Cardiac muscle cell (in vitro differentiated cells and primary cell): ENCODE measurements at regions not wholly inside any gene's neighbourhood (a gene's known extent, or its start where the extent isn't known, plus 50 kb on each side); places are given as distances from the start of the nearest gene placed in this dataset.

Experiments used
- DNase-seq, 2 donors: peaks; one replicate each; pipeline versions ENCODE4 v3.0.0 to v3.0.0-alpha.2; 2010 to 2017; ENCODE audit warnings: low read depth in 1 of 2, low spot score in 1 of 2
- H3K27ac ChIP-seq: fragments of 200-600 bp; sonication (generic); 2 replicates; pipeline ENCODE4 v1.5.1; 2016
- H3K27me3 ChIP-seq: fragments of 200-600 bp; sonication (generic); 2 replicates; pipeline ENCODE4 v1.6.0; 2016; ENCODE audit warnings: control low read depth
- H3K36me3 ChIP-seq: fragments of 200-600 bp; sonication (generic); 2 replicates; pipeline ENCODE4 v1.5.1; 2016; ENCODE audit warnings: control low read depth
- H3K4me1 ChIP-seq: fragments of 200-600 bp; sonication (generic); 2 replicates; pipeline ENCODE4 v1.8.1; 2017; ENCODE audit warnings: low read depth, mild to moderate bottlenecking, mixed run types
- H3K4me3 ChIP-seq: fragments of 200-600 bp; sonication (generic); 2 replicates; pipeline ENCODE4 v1.5.1; 2016; ENCODE audit warnings: mild to moderate bottlenecking
- H3K9me3 ChIP-seq: fragments of 200-600 bp; sonication (generic); 2 replicates; pipeline ENCODE4 v1.5.1; 2017; ENCODE audit warnings: low read depth, mild to moderate bottlenecking, control low read depth
- TF ChIP-seq, protein P1 (sequence below): IDR thresholded peaks from 2 replicates; pipeline ENCODE4 v1.5.1; 2012; ENCODE audit warnings: low read depth, mild to moderate bottlenecking, low read length

GRCh38 chr11:119934866-119935265, 203.0 kb downstream of the TRIM29 start:
- Histone ChIP-seq H3K9me3 (no peaks in the 10 kb centered on the region), H3K36me3 (no peaks in the 10 kb centered on the region), H3K4me1 (no peaks in the 10 kb centered on the region), H3K27ac (no peak overlapping the region), H3K27me3 (no peaks in the 10 kb centered on the region), H3K4me3 (no peak overlapping the region)
- TF ChIP-seq, protein P1, sequence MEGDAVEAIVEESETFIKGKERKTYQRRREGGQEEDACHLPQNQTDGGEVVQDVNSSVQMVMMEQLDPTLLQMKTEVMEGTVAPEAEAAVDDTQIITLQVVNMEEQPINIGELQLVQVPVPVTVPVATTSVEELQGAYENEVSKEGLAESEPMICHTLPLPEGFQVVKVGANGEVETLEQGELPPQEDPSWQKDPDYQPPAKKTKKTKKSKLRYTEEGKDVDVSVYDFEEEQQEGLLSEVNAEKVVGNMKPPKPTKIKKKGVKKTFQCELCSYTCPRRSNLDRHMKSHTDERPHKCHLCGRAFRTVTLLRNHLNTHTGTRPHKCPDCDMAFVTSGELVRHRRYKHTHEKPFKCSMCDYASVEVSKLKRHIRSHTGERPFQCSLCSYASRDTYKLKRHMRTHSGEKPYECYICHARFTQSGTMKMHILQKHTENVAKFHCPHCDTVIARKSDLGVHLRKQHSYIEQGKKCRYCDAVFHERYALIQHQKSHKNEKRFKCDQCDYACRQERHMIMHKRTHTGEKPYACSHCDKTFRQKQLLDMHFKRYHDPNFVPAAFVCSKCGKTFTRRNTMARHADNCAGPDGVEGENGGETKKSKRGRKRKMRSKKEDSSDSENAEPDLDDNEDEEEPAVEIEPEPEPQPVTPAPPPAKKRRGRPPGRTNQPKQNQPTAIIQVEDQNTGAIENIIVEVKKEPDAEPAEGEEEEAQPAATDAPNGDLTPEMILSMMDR = no peak
- DNase-seq = no peak

DNA sequence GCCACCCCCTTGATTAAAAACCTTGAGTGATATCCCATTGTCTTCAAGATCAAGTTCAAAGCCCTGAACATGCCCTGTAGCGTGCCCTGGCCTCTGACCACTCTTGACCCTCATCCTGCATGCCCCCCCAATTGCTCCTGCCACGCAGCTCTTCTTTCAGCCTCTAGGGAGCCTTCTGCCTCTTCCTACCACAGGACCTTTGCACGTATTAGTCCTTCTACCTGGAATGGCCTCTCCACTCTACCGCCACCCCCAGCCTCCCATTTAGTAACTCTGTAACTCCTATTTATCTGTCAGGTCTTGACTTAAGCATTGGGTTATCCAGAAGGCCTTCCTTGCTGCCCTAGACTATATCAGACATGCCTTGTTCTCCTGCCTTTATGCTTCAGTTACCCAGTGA, 203.6 kb downstream of the TRIM29 start:
- Histone ChIP-seq H3K27ac (no peak overlapping the region), H3K36me3 (no peaks in the 10 kb centered on the region), H3K9me3 (no peaks in the 10 kb centered on the region), H3K4me1 (no peaks in the 10 kb centered on the region), H3K27me3 (no peaks in the 10 kb centered on the region), H3K4me3 (no peak overlapping the region)
- TF ChIP-seq, protein P1 = no peak
- no peak for DNase-seq

DNA sequence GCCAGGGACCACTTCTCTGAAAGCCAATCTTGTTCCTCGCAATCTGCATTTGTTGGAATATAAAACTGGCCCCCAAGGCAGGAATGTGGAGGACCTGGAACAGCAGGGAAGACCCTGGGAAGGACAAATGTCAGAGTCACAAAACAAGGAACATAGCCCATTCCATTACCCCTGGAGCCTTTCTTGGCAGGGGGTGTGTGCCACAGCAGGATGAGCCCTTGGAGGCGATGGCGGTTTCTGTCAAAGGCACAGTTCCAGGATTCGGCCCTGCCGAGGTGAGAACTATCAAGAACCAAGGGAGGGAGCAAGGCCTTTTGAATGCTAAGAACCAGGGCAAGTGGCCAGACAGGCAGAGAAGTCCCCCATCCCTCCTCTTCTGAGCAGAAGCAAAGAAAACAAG, 204.3 kb downstream of the TRIM29 start:
- no peaks in the 10 kb centered on the region for H3K9me3 ChIP-seq
- TF ChIP-seq, protein P1 = no peak
- H3K36me3 ChIP-seq = no peaks in the 10 kb centered on the region
- H3K4me1 ChIP-seq = no peaks in the 10 kb centered on the region
- H3K4me3 ChIP-seq = no peak overlapping the region
- no peaks in the 10 kb centered on the region for H3K27me3 ChIP-seq
- DNase-seq = no peak
- H3K27ac ChIP-seq = no peak overlapping the region

- Histone ChIP-seq H3K36me3 (no peaks in the 10 kb centered on the region), H3K27me3 (no peaks in the 10 kb centered on the region), H3K4me3 (no peak overlapping the region), H3K4me1 (no peaks in the 10 kb centered on the region), H3K9me3 (no peaks in the 10 kb centered on the region), H3K27ac (no peak overlapping the region)
- TF ChIP-seq, protein P1 = no peak
- no peak for DNase-seq
Measured at GRCh38 chr11:119932828-119933562, 204.0 kb upstream of the NECTIN1 start.

- TF ChIP-seq, protein P1 = no peak
- Histone ChIP-seq H3K4me1 (peaks cover 6% of the 10 kb centered on the region), H3K4me3 (no peak overlapping the region), H3K36me3 (no peaks in the 10 kb centered on the region), H3K9me3 (no peaks in the 10 kb centered on the region), H3K27me3 (no peaks in the 10 kb centered on the region), H3K27ac (no peak overlapping the region)
- no peak for DNase-seq
Measured at GRCh38 chr11:119928047-119928446, 199.0 kb upstream of the NECTIN1 start.

DNA sequence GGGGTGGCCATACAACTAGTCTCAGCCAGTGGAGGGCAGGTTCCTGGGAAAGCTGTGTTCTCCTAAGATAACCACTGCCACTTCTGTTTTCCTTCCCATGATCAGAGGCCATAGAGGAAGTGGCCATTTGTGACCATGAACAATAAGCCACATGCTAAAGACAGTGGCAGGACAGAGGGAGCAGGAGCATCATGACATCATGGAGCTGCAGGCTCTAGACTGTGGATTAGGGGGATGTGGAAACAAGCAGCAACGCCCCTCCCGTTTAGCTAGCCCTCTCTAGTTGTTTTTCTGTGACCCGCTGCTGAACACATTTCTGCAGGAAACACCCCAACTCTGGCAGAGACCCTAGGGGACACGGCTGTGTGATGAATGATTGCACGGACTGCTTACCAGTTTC, 195.0 kb upstream of the NECTIN1 start:
- TF ChIP-seq, protein P1 = no peak
- H3K4me3 ChIP-seq = no peak overlapping the region
- no peak for DNase-seq
- peaks cover 13% of the 10 kb centered on the region for H3K4me1 ChIP-seq
- no peaks in the 10 kb centered on the region for H3K36me3 ChIP-seq
- H3K9me3 ChIP-seq = no peaks in the 10 kb centered on the region
- H3K27ac ChIP-seq = no peak overlapping the region
- H3K27me3 ChIP-seq = peaks cover 11% of the 10 kb centered on the region
